HG02588 (cell line): ENCODE measurements at regions not wholly inside any gene's neighbourhood (a gene's known extent, or its start where the extent isn't known, plus 50 kb on each side); places are given as distances from the start of the nearest gene placed in this dataset.
"Not testable (repeated sequence)": the region's sequence is repeated elsewhere in the genome, so short reads cannot be mapped to it uniquely, and the experiment has no call there.

Experiments
- ATAC-seq: cut with Tn5 transposase; IDR thresholded peaks from one replicate; pipeline ENCODE4 v1.9.1; 2021; ENCODE audit warnings: mild to moderate bottlenecking, moderate library complexity; ENCODE audit not compliant: unreplicated experiment

- no peak for ATAC-seq
Observed at GRCh38 chr3:82423268-82424030, 662.0 kb upstream of the GBE1 start.

- no peak for ATAC-seq
Observed at GRCh38 chr3:82416830-82417229, 655.4 kb upstream of the GBE1 start.

GRCh38 chr3:82416349-82416748 is 654.9 kb upstream of the GBE1 start:
- ATAC-seq: no peak

- ATAC-seq: no peak
Observed at GRCh38 chr3:82413171-82413570, 651.7 kb upstream of the GBE1 start.

GRCh38 chr3:82410366-82410765 is 648.9 kb upstream of the GBE1 start:
- ATAC-seq: no peak

GRCh38 chr3:82409842-82410241 is 648.4 kb upstream of the GBE1 start:
- ATAC-seq: no peak

- ATAC-seq: no peak
Observed at GRCh38 chr3:82392203-82392775, 630.8 kb upstream of the GBE1 start.

GRCh38 chr3:82390868-82391267 is 629.4 kb upstream of the GBE1 start:
- no peak for ATAC-seq

- ATAC-seq: no peak
Observed at GRCh38 chr3:82386647-82387046, 625.2 kb upstream of the GBE1 start.

GRCh38 chr3:82384181-82384580 is 622.7 kb upstream of the GBE1 start:
- ATAC-seq: no peak

GRCh38 chr3:82382831-82383230 is 621.4 kb upstream of the GBE1 start:
- no peak for ATAC-seq

GRCh38 chr3:82378392-82378791 is 616.9 kb upstream of the GBE1 start:
- no peak for ATAC-seq

- ATAC-seq: no peak
Observed at GRCh38 chr3:82376883-82377282, 615.4 kb upstream of the GBE1 start.

GRCh38 chr3:82373833-82374232 is 612.4 kb upstream of the GBE1 start:
- not testable (repeated sequence) for ATAC-seq

GRCh38 chr3:82364827-82365226 is 603.4 kb upstream of the GBE1 start:
- ATAC-seq: no peak

GRCh38 chr3:82363131-82363530 is 601.7 kb upstream of the GBE1 start:
- no peak for ATAC-seq

GRCh38 chr3:82355228-82355627 is 593.8 kb upstream of the GBE1 start:
- no peak for ATAC-seq

GRCh38 chr3:82354228-82354627 is 592.8 kb upstream of the GBE1 start:
- ATAC-seq: no peak

- no peak for ATAC-seq
Observed at GRCh38 chr3:82353306-82354171, 592.1 kb upstream of the GBE1 start.

- ATAC-seq: no peak
Observed at GRCh38 chr3:82347585-82347984, 586.1 kb upstream of the GBE1 start.

- ATAC-seq: no peak
Observed at GRCh38 chr3:82342521-82342920, 581.1 kb upstream of the GBE1 start.

GRCh38 chr3:82329300-82329699 is 567.9 kb upstream of the GBE1 start:
- ATAC-seq: no peak
